ENCODE measurements at regions not wholly inside any gene's neighbourhood (a gene's known extent, or its start where the extent isn't known, plus 50 kb on each side); places are given as distances from the start of the nearest gene placed in this dataset.

- no peaks in the 10 kb centered on the region for H3K79me2 ChIP-seq (ENCODE audit: control insufficient read depth in 1 of 2, insufficient read depth in 2 of 2, low read length in 2 of 2)
- no peak overlapping the region for H4K91ac ChIP-seq (replicated peaks; ENCODE audit: insufficient read length, low read length)
- H3K14ac ChIP-seq (ENCODE audit: insufficient read length), result no peak overlapping the region
- no peak overlapping the region for H3K18ac ChIP-seq (ENCODE audit: extremely low read depth, low read length)
- ChIA-PET POLR2A (ENCODE audit: partially characterized antibody) (no interaction called here), CTCF (ENCODE audit: partially characterized antibody) (no interaction called here)
- no peak overlapping the region for H2BK20ac ChIP-seq (ENCODE audit: low read length)
- H3K36me3 ChIP-seq (ENCODE audit: control insufficient read depth in 2 of 4, insufficient read depth in 4 of 4, low read length in 3 of 4), result no peaks in the 10 kb centered on the region; a peak in 1 of 8 replicates
- H3K23ac ChIP-seq (ENCODE audit: insufficient read length), result no peak overlapping the region
- H3K27me3 ChIP-seq (replicated peaks in 1 of 4; ENCODE audit: control insufficient read depth in 3 of 4, extremely low read depth in 1 of 4, insufficient read depth in 3 of 4, low read length in 3 of 4), result no peaks in the 10 kb centered on the region
- no peak overlapping the region for H2BK12ac ChIP-seq (ENCODE audit: low read depth, low read length)
- no peak overlapping the region for H4K5ac ChIP-seq (ENCODE audit: insufficient read length, low read depth, low read length)
- no peak overlapping the region for H3K4me2 ChIP-seq (ENCODE audit: insufficient read depth in 1 of 2, low read depth in 2 of 2, low read length in 2 of 2)
- no peaks in the 10 kb centered on the region for H3K79me1 ChIP-seq (ENCODE audit: low read depth, low read length)
- no peak overlapping the region for H2AFZ ChIP-seq (ENCODE audit: low read length)
- FAIRE-seq (no peak), DNase-seq (ENCODE audit: low read depth in 1 of 2, low spot score in 2 of 2) (no peak)
- no peak overlapping the region for H2BK15ac ChIP-seq (ENCODE audit: low read length)
- TF ChIP-seq TCF12 (IDR thresholded peaks at IDR 0.05; ENCODE audit: low read depth, low read length) (no peak), SIX5 (IDR thresholded peaks at IDR 0.05; ENCODE audit: low read depth, low read length) (no peak), YY1 (IDR thresholded peaks at IDR 0.05; ENCODE audit: low read depth, low read length) (no peak), NANOG (IDR thresholded peaks at IDR 0.05; ENCODE audit: insufficient read depth, low read depth, low read length, poor library complexity, severe bottlenecking) (no peak), GTF2F1 (IDR thresholded peaks at IDR 0.05; ENCODE audit: borderline replicate concordance, low read depth, low read length) (no peak), EGR1 (IDR thresholded peaks at IDR 0.05; ENCODE audit: borderline replicate concordance, low read depth, low read length) (no peak), EZH2 (IDR thresholded peaks at IDR 0.05; ENCODE audit: low read depth, low read length, severe bottlenecking) (no peak), TEAD4 (IDR thresholded peaks at IDR 0.05; ENCODE audit: low read depth, low read length) (no peak), MAX (IDR thresholded peaks at IDR 0.05) (no peak), PHF8 (conservative IDR thresholded peaks at IDR 0.05; ENCODE audit: low read depth, low read length) (no peak), POU5F1 (IDR thresholded peaks at IDR 0.05; ENCODE audit: low read depth, low read length) (no peak), GABPA (IDR thresholded peaks at IDR 0.05; ENCODE audit: borderline replicate concordance, insufficient read depth, low read length) (no peak), TBP (IDR thresholded peaks at IDR 0.05; ENCODE audit: low read depth, low read length) (no peak), RFX5 (IDR thresholded peaks at IDR 0.05; ENCODE audit: borderline replicate concordance, low read depth, low read length) (no peak), NRF1 (IDR thresholded peaks at IDR 0.05; ENCODE audit: low read depth, low read length) (no peak)
- H2BK5ac ChIP-seq (ENCODE audit: low read depth, low read length), result no peak overlapping the region
- 94% methylated on average over 2 of the region's 2 CpGs; no CpG with 5 or more reads in 1 of the 2 experiments for WGBS, 2 experiments (ENCODE audit: extremely low coverage in 1 of 2, insufficient coverage in 1 of 2, insufficient read length in 1 of 2, insufficient replicate concordance in 2 of 2, low coverage in 1 of 2, low lambda C conversion rate in 2 of 2, missing lambda C conversion rate in 1 of 2)
- H3K9me3 ChIP-seq (ENCODE audit: insufficient read depth in 2 of 2, low read depth in 1 of 2, low read length in 1 of 2), result peaks cover 7 to 17% of the 10 kb centered on the region in 2 experiments; a peak in 3 of 4 replicates
- H3K23me2 ChIP-seq (ENCODE audit: low read depth, low read length), result no peaks in the 10 kb centered on the region
- no peak overlapping the region for H3K4ac ChIP-seq (replicated peaks; ENCODE audit: insufficient read length, low read depth, low read length)
- H3K56ac ChIP-seq (replicated peaks; ENCODE audit: insufficient read length, low read depth, low read length), result no peak overlapping the region
- H3K4me3 ChIP-seq (ENCODE audit: extremely low read depth in 1 of 4, insufficient read depth in 2 of 4, low read depth in 3 of 4, low read length in 4 of 4), result no peak overlapping the region
- H2BK120ac ChIP-seq (replicated peaks; ENCODE audit: low read depth, low read length), result no peak overlapping the region
- no peak overlapping the region for H3K9ac ChIP-seq (replicated peaks in 1 of 4; ENCODE audit: extremely low read depth in 1 of 4, low read depth in 3 of 4, low read length in 3 of 4)
- no peak overlapping the region for H4K8ac ChIP-seq (ENCODE audit: extremely low read depth, insufficient read depth, low read length)
- H3K27ac ChIP-seq (ENCODE audit: low read depth, low read length), result no peak overlapping the region
- H3K4me1 ChIP-seq (replicated peaks in 1 of 4; ENCODE audit: control insufficient read depth in 3 of 4, insufficient read depth in 4 of 4, low read length in 3 of 4), result no peaks in the 10 kb centered on the region
- no peak overlapping the region for H2AK5ac ChIP-seq (ENCODE audit: low read depth, low read length)
- no peaks in the 10 kb centered on the region for H4K20me1 ChIP-seq (replicated peaks in 1 of 2; ENCODE audit: control insufficient read depth in 1 of 2, insufficient read depth in 2 of 2, low read length in 2 of 2)
Observed at GRCh38 chr13:104385404-104385803, 1319.2 kb upstream of the SLC10A2 start.
